ENCODE measurements at regions not wholly inside any gene's neighbourhood (a gene's known extent, or its start where the extent isn't known, plus 50 kb on each side); places are given as distances from the start of the nearest gene placed in this dataset.

DNA sequence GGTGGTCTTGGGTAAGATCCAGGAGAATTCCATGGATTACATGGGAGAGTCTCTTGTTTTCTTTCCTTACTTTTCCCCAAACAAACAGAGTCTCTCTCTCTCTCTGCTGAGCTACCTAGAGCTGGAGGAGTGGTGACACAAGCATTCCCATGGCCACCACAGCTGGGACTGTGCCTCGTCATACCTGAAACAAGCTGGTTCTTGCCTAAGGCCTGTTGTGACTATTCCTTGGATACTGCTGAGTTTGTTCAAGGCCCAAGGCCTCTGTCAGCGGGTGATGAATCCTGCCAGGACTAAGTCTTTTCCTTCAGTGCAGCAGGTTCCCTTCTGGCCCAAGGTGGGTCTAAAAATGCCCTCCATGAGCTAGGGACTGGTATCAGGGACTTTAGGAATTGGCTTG is 378.1 kb upstream of the ZNF385D start:
- TF ChIP-seq POLR2A (IDR thresholded peaks at IDR 0.05) (no peak), EP300 (IDR thresholded peaks at IDR 0.05; ENCODE audit: low read depth) (no peak), POLR2AphosphoS5 (IDR thresholded peaks at IDR 0.05) (no peak)
- TF ChIP-seq, protein P1, sequence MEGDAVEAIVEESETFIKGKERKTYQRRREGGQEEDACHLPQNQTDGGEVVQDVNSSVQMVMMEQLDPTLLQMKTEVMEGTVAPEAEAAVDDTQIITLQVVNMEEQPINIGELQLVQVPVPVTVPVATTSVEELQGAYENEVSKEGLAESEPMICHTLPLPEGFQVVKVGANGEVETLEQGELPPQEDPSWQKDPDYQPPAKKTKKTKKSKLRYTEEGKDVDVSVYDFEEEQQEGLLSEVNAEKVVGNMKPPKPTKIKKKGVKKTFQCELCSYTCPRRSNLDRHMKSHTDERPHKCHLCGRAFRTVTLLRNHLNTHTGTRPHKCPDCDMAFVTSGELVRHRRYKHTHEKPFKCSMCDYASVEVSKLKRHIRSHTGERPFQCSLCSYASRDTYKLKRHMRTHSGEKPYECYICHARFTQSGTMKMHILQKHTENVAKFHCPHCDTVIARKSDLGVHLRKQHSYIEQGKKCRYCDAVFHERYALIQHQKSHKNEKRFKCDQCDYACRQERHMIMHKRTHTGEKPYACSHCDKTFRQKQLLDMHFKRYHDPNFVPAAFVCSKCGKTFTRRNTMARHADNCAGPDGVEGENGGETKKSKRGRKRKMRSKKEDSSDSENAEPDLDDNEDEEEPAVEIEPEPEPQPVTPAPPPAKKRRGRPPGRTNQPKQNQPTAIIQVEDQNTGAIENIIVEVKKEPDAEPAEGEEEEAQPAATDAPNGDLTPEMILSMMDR (IDR thresholded peaks at IDR 0.05), result no peak
- no peaks in the 10 kb centered on the region for H3K36me3 ChIP-seq
- in situ Hi-C loops (cut with MboI; ENCODE audit: low pct_ligation_motif_present in 1 of 4, low pct_unique_long_range_greater_than_20kb in 1 of 4, low sequenced_read_pairs in 3 of 4), result no loop called here
- 75% methylated on average over 2 of the region's 2 CpGs; no CpG with 5 or more reads in 1 of the 2 donors for WGBS, 2 donors (ENCODE audit: low coverage in 1 of 2)
- H3K27me3 ChIP-seq, result no peaks in the 10 kb centered on the region
- intact Hi-C loops (cut with DNase I; ENCODE audit: low total_unique reads), result no loop called here
- no peak overlapping the region for H3K27ac ChIP-seq
- H3K4me3 ChIP-seq, result no peak overlapping the region
- no peak for DNase-seq
- no peaks in the 10 kb centered on the region for H3K4me1 ChIP-seq
- H3K9me3 ChIP-seq, result no peaks in the 10 kb centered on the region

DNA sequence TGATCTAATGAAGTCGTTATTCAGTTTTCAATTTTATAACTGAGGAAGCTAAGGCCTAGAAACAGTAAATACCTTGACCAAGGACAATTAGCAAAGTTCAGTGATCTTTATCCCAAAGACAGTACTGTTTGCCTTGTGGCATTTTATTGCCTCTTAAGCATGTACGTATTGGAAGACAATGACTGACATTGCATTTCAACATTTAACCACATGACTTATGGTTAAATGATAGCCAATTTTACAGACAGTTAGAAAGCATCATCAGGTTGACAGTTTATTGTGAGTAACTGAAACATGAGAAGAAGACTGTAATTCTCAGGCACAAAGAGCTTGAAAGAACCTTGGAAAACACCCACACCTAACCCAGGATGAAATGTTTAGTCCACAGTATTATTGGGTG is 390.8 kb upstream of the ZNF385D start:
- H3K27ac ChIP-seq, result no peak overlapping the region
- in situ Hi-C loops (cut with MboI; ENCODE audit: low pct_ligation_motif_present in 1 of 4, low pct_unique_long_range_greater_than_20kb in 1 of 4, low sequenced_read_pairs in 3 of 4) (no loop called here), intact Hi-C loops (cut with DNase I; ENCODE audit: low total_unique reads) (no loop called here)
- no peaks in the 10 kb centered on the region for H3K9me3 ChIP-seq
- TF ChIP-seq EP300 (IDR thresholded peaks at IDR 0.05; ENCODE audit: low read depth) (no peak), POLR2AphosphoS5 (IDR thresholded peaks at IDR 0.05) (no peak), POLR2A (IDR thresholded peaks at IDR 0.05) (no peak)
- TF ChIP-seq, protein P1 (IDR thresholded peaks at IDR 0.05), result no peak
- no peak overlapping the region for H3K4me3 ChIP-seq
- no peaks in the 10 kb centered on the region for H3K4me1 ChIP-seq
- DNase-seq, result no peak
- H3K27me3 ChIP-seq, result no peaks in the 10 kb centered on the region
- H3K36me3 ChIP-seq, result no peaks in the 10 kb centered on the region
- WGBS, 2 donors (ENCODE audit: low coverage in 1 of 2), result 46 to 49% methylated on average over 2 of the region's 2 CpGs

DNA sequence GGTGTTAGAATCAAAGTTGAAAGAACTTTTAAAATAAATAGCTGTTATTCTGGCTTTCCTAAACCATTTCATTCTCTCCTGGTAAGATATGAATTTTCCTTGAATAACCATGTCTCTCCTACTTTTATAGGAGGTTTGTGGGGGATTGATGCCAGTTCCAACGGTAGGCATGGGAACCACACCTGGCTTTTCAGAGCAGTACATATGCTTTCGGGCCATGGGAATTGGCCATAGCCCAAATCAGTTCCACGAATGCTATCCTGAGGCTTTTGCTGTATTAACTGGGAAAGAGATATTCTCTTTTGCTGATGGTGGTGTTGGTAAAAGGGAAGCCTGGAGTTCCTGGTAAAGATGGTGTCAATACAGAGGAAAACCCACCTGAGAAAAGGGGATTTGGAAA is 396.2 kb upstream of the ZNF385D start:
- Histone ChIP-seq H3K27me3 (no peaks in the 10 kb centered on the region), H3K4me1 (no peaks in the 10 kb centered on the region), H3K27ac (no peak overlapping the region), H3K9me3 (no peaks in the 10 kb centered on the region), H3K4me3 (no peak overlapping the region), H3K36me3 (no peaks in the 10 kb centered on the region)
- WGBS, 2 donors (ENCODE audit: low coverage in 1 of 2), result 75 to 90% methylated on average over 3 of the region's 3 CpGs
- intact Hi-C loops (cut with DNase I; ENCODE audit: low total_unique reads) (no loop called here), in situ Hi-C loops (cut with MboI; ENCODE audit: low pct_ligation_motif_present in 1 of 4, low pct_unique_long_range_greater_than_20kb in 1 of 4, low sequenced_read_pairs in 3 of 4) (no loop called here)
- TF ChIP-seq POLR2A (IDR thresholded peaks at IDR 0.05), result no peak
- no peak for TF ChIP-seq EP300 (IDR thresholded peaks at IDR 0.05; ENCODE audit: low read depth)
- no peak for TF ChIP-seq POLR2AphosphoS5 (IDR thresholded peaks at IDR 0.05)
- TF ChIP-seq, protein P1 (IDR thresholded peaks at IDR 0.05), result no peak
- DNase-seq, result no peak

DNA sequence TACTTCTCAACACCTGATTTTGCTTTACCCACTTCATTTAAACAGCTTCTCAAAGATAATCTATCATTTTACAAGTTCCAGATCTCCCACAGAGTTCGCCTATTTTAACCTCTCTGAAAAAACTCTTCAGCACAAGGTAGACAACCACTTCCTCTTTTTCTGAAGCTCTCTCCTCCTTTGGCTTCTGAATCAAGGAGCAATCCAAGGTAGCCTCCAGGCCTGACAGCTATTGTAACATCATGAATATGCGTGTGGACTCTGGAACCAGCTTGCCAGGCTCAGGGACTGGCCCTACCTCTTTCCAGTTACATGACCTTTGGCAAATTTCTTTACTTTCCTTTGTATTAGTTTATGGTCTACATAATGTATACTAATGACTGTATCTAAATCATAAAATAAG is 405.9 kb upstream of the ZNF385D start:
- intact Hi-C loops (cut with DNase I; ENCODE audit: low total_unique reads), result no loop called here
- DNase-seq, result peak; percentile 55
- Histone ChIP-seq H3K4me1 (peaks cover 0 to 25% (median 4%) of the 10 kb centered on the region in 4 donors), H3K27ac (peak overlapping the region in 3 of 4 donors; percentile 34 to 61 (median 38)), H3K27me3 (no peaks in the 10 kb centered on the region), H3K36me3 (no peaks in the 10 kb centered on the region), H3K4me3 (no peak overlapping the region), H3K9me3 (no peaks in the 10 kb centered on the region)
- TF ChIP-seq POLR2A (IDR thresholded peaks at IDR 0.05) (no peak), EP300 (IDR thresholded peaks at IDR 0.05; ENCODE audit: low read depth) (no peak), POLR2AphosphoS5 (IDR thresholded peaks at IDR 0.05) (peak in 1 of 3 donors; percentile 33)
- TF ChIP-seq, protein P1 (IDR thresholded peaks at IDR 0.05), result no peak
- in situ Hi-C loops (cut with MboI; ENCODE audit: low pct_ligation_motif_present in 1 of 4, low pct_unique_long_range_greater_than_20kb in 1 of 4, low sequenced_read_pairs in 3 of 4), result no loop called here
- WGBS, 2 donors (ENCODE audit: low coverage in 1 of 2), result 42 to 49% methylated on average over 2 of the region's 2 CpGs
